HG02588 (cell line): ENCODE measurements at regions not wholly inside any gene's neighbourhood (a gene's known extent, or its start where the extent isn't known, plus 50 kb on each side); places are given as distances from the start of the nearest gene placed in this dataset.

Experiments
- ATAC-seq: cut with Tn5 transposase; IDR thresholded peaks from one replicate; pipeline ENCODE4 v1.9.1; 2021; ENCODE audit warnings: mild to moderate bottlenecking, moderate library complexity; ENCODE audit not compliant: unreplicated experiment

DNA sequence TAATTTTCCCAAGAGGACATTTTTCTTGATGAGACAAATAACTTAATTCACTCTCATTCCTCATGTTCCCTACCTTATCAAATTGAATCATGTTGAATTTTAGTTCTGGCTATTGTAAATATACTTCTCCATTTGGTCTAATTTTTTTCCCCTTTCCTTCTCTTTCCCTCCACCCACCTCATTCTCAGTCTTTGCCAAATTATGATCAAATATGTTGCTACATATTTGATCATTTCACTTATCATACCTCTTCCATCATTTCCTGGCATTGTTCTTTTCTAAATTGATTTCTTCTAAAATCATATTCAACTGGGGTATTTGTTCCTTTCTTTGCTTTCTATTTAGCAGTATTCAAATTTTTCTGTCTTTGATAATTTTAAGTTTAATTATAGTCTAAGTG lies 52.3 kb downstream of the HDGFL1 start:
- no peak for ATAC-seq

GRCh38 chr6:22622351-22622750 lies 53.0 kb downstream of the HDGFL1 start:
- no peak for ATAC-seq

DNA sequence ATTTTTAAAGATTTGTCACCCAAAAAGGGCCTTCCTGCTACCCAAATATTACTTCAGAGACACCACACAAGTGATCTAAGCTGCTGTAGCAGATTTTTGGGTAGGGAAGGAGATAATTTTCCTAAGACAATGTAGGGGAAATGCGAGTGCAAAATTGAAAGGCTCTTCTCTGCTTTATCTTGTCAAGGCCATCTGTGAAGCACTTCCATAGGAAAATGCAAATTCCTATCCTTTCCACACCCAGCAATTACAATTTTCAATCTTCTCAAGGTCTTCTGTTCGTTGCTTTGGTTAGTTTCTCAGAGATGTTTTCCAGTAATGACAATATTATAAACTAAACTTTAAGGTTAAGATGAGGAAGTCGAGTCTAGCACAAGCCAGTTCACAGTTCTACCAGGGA lies 53.4 kb downstream of the HDGFL1 start:
- ATAC-seq, result no peak

DNA sequence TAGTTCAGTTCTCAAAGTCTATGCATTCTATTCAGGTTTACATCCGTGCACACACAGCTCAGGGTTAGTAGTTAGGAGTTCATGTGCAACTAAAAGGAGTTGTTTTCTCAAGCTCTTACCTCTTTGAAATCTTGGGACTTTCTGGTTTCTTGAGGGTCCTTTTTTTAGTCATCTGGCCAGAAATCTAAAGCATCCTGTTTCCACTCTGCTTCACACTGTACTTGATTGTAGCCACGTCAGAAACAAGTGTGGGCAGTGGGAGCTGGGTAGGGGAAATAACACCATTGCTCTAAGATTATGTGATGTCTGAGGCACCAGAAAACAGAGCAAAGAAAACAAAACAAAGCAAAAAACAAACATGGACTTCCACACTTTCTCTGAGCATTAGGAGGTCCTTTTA lies 58.3 kb downstream of the HDGFL1 start:
- ATAC-seq, result no peak

DNA sequence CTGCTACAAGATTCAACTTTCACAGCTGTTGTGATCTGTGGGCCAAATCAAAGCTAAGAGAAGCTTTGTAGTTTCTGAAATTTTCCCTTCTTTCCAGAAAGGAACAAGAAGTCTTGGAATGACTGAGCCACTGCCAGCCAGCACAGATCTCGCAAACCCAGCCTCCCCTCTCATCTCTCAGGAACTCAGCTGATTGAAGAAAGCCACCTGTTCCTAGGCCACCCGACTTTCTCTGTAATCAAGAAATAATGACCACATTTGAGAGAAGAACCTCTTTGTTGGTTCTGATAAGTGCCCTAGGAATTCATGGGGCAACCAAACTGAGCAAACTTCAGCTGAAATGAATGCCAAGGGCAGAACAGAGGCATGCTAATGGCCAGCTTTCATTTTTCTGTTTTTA lies 61.7 kb downstream of the HDGFL1 start:
- no peak for ATAC-seq

GRCh38 chr6:22632581-22633145 lies 63.3 kb downstream of the HDGFL1 start:
- no peak for ATAC-seq

DNA sequence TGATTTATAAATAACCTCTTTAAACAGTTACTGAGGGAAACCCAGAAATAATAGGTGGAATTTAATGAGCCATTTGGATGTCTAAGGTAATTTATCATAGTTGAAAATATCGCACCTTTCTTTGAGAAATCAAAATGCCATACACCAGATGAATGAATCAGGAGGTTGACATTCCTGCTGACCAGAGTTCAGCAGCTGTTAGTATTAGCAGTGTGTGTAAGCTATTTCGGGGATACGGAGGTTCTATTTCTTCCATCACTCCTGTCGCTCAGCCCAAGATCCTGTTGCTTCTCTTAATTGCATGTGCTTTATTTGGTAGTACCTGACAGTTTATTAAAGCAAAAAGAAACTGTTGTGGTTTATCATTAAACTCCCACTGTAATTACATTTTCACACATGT lies 67.1 kb downstream of the HDGFL1 start:
- no peak for ATAC-seq

DNA sequence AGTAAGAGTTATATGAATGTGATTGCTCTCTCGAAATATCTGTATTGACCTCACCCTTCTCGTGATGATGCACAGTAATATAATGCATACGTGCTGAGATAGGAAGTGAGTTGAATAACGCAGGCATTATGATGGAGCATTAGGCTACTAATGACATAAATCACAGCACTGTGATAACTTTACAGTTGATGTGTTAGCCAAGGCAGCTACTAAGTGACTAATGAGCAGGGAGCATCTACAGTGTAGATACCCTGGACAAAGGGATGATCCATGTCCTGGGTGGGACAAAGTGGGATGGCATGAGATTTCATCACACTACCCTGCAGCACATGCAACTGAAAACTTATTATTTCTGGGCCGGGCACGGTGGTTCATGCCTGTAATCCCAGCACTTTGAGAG lies 68.4 kb downstream of the HDGFL1 start:
- no peak for ATAC-seq

DNA sequence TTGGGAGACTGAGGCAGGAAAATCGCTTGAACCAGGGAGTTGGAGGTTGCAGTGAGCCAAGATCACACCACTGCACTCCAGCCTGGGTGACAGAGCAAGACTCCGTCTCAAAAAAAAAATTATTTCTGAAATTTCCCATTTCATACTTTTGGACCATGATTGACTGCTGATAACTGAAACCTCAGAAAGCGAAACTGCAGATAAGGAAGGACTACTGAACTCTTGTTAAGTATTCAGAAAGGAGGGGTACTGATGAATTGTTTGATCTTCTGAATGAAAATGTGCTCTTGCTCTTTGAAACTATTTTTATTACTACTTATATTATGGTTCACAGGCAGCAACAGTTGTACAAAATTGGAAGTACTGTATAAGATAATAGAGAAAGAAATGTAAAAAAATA lies 69.0 kb downstream of the HDGFL1 start:
- no peak for ATAC-seq

GRCh38 chr6:22642254-22642653 lies 72.9 kb downstream of the HDGFL1 start:
- no peak for ATAC-seq

GRCh38 chr6:22643780-22644179 lies 74.4 kb downstream of the HDGFL1 start:
- ATAC-seq, result no peak

DNA sequence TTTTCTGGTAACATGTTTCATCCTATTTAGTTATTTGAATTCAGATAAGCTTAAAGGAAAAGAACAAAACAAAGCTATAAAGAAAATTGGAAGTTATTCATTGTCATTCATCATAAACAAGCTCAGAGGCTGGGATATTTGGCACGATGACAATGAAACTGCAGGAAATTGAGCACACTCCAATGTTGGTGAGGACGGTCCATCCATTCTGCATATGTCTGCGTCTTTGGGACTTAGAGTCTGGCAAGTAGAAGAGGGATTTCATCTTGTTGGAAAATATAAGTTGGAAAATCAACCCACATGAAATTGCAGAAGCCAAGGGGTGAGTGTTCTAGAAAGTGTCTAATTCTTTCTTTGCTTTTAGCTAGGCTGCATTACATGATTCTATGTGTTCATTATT lies 78.4 kb downstream of the HDGFL1 start:
- ATAC-seq, result no peak

DNA sequence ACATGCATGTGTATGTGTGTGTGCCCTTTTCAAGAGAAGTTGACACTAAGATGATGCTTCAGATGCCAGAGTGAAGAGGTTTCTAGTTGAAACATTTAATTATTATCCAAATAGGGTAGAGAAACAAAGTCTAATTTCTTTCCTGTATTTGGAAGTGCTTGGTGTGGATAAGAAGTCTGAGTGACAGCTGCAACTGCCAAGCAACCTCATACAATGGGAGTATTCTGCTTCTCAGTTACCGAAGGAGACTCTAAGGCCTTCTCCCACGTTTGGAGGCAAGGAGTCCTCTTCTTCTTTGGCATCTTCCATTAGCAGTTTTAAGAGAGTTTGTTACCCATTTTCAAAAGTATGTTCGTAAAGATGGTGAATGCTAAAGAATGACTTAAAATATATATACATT lies 82.4 kb downstream of the HDGFL1 start:
- ATAC-seq, result no peak

GRCh38 chr6:22653980-22654610 lies 84.7 kb downstream of the HDGFL1 start:
- ATAC-seq, result no peak

DNA sequence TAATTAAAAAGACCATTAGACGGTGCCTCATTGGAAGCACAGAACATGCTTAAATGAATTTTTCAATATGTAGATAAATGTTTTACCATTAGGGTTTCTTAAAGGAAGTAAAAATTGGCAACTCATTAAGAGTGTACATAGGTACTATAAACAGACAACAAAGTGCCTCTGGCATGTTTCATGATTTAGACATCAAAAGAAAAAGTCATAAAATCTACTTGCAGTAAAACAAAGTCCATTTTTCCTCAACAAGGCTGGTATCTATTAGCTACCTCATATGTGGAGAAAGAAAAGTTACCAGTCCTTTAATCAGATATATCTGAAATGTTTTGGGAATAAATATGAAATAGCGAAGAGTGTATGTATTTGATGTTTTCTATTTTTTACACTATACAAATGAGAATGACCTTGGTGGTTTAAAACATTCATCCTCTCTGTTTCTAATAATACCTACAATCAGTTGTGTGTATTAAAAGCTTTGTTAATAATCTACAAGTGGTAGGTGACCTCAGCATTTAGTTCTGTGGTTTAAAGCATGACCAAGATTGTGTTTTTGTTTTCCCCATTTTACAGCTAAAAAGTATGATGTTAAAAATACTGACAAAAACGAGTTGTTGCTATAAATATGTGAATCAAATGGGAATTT lies 87.5 kb downstream of the HDGFL1 start:
- ATAC-seq, result peak; percentile 74

- ATAC-seq, result peak; percentile 61
These were observed 88.1 kb downstream of the HDGFL1 start for GRCh38 chr6:22657352-22657980.

DNA sequence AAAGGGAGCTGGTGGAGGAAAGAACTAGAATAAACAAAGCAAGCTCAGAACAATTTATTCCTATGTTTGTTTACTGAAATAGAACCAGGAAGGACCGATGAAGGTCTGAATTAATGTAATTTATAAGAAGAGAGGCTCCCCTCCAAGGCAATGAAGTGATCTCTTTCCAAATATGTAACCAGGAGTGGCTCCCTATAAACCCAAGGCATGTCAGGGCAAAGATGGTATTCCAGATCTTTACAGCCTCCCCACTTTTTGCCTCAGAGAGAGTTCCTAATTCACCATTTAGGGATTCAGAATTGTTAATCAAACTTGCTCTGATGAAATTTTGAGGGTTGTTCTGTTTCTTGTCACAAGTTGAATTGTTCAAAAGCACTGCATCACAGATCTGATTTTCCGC lies 88.8 kb downstream of the HDGFL1 start:
- ATAC-seq, result no peak

GRCh38 chr6:22658934-22659333 lies 89.6 kb downstream of the HDGFL1 start:
- ATAC-seq, result no peak

DNA sequence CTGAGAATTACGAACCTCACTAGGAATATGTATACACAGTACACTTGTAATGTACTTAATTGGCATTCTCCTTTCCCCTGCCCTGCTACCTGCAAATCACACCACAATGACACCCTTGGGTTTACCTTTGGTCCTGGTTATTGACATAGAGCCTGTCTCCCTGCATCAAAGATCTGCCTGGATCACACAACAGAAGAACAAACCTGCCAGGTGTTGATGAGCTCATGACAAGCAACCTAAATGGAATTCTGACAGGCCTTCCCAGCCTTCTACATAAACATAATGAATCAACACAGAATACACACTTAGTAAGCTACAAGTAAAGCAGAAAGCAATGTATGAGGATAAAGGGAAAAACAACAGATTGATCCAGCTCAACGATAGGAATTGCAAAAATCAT lies 95.6 kb downstream of the HDGFL1 start:
- ATAC-seq, result no peak

GRCh38 chr6:22666021-22666420 lies 96.7 kb downstream of the HDGFL1 start:
- no peak for ATAC-seq

GRCh38 chr6:22666586-22666985 lies 97.2 kb downstream of the HDGFL1 start:
- no peak for ATAC-seq

GRCh38 chr6:22667855-22668254 lies 98.5 kb downstream of the HDGFL1 start:
- ATAC-seq, result no peak
